Gastrocnemius medialis (tissue), 4 donors: ENCODE measurements at regions not wholly inside any gene's neighbourhood (a gene's known extent, or its start where the extent isn't known, plus 50 kb on each side); places are given as distances from the start of the nearest gene placed in this dataset.

Experiments used
- ATAC-seq, 2 donors: fragments of 150-250 bp; one replicate each; pipeline ENCODE4 v1.9.1; 2016
- DNase-seq, 2 donors: peaks; one replicate each; pipeline ENCODE4 v3.0.0-alpha.2; 2019
- H3K27ac ChIP-seq, 4 donors: fragments of 200-600 bp; sonication (generic); 1 replicate in 1 of 4; 2 replicates in 3 of 4; pipeline ENCODE4 v1.5.1; 2016 to 2018; ENCODE audit warnings: mild to moderate bottlenecking in 2 of 4, moderate library complexity in 1 of 4
- H3K27me3 ChIP-seq, 3 donors: fragments of 200-600 bp; sonication (generic) in 2 of 3; 1 replicate in 1 of 3; 2 replicates in 2 of 3; pipeline versions ENCODE4 v1.5.1 to v1.6.0; 2016 to 2019; ENCODE audit warnings: mild to moderate bottlenecking in 1 of 3, moderate library complexity in 1 of 3
- H3K36me3 ChIP-seq, 2 donors: fragments of 200-600 bp; sonication (generic) in 1 of 2; one replicate each; pipeline ENCODE4 v1.5.1; 2017 to 2018
- H3K4me1 ChIP-seq, 2 donors: fragments of 200-600 bp; sonication (generic) in 1 of 2; one replicate each; pipeline ENCODE4 v1.5.1; 2016 to 2017; ENCODE audit warnings: mild to moderate bottlenecking in 2 of 2
- H3K4me3 ChIP-seq, 4 donors: fragments of 200-600 bp; sonication (generic) in 3 of 4; 1 replicate in 1 of 4; 2 replicates in 3 of 4; pipeline ENCODE4 v1.5.1; 2016 to 2019; ENCODE audit warnings: mild to moderate bottlenecking in 2 of 4
- H3K9me3 ChIP-seq, 3 donors: fragments of 200-600 bp; sonication (generic) in 2 of 3; 1 replicate in 1 of 3; 2 replicates in 2 of 3; pipeline ENCODE4 v1.5.1; 2016 to 2019
- CTCF ChIP-seq, 5 experiments: fragments of 450-650 bp in 3 of 5; fragments of 200-600 bp in 2 of 5; sonication (generic) in 2 of 5; IDR thresholded peaks in 4 of 5; conservative IDR thresholded peaks in 1 of 5; 1 replicate in 4 of 5; 2 replicates in 1 of 5; pipeline ENCODE4 v1.5.1; 2016 to 2019; ENCODE audit warnings: antibody characterized with exemption in 5 of 5, mild to moderate bottlenecking in 3 of 5, moderate library complexity in 3 of 5
- POLR2A ChIP-seq, 2 donors: fragments of 450-650 bp; IDR thresholded peaks; one replicate each; pipeline ENCODE4 v1.6.1; 2017; ENCODE audit warnings: antibody characterized with exemption in 2 of 2, mild to moderate bottlenecking in 2 of 2, moderate library complexity in 2 of 2
- in situ Hi-C, 4 donors: fragments of 200-750 bp; cut with MboI; loops; one replicate each; pipeline versions ENCODE4 v1.15.0 to v1.8.0; 2017; ENCODE audit warnings: low sequenced_read_pairs in 4 of 4
- intact Hi-C: fragments of 100-400 bp; cut with DNase I; formaldehyde crosslinking; loops from one replicate; pipeline ENCODE4 v1.15.1; 2023; ENCODE audit warnings: low total_unique reads

GRCh38 chr18:37711766-37712505 lies 146.3 kb upstream of the CELF4 start:
- in situ Hi-C loops: no loop called here

GRCh38 chr18:37710726-37711125 lies 145.1 kb upstream of the CELF4 start:
- DNase-seq (no peak), ATAC-seq (no peak)
- no peak overlapping the region for H3K27ac ChIP-seq
- TF ChIP-seq CTCF (IDR thresholded peaks at IDR 0.05 in 4 of 5, conservative IDR thresholded peaks at IDR 0.05 in 1 of 5) (no peak), POLR2A (IDR thresholded peaks at IDR 0.05) (no peak)
- no peaks in the 10 kb centered on the region for H3K4me1 ChIP-seq
- intact Hi-C loops: no loop called here
- in situ Hi-C loops: no loop called here
- no peaks in the 10 kb centered on the region for H3K27me3 ChIP-seq
- H3K4me3 ChIP-seq: no peak overlapping the region
- H3K36me3 ChIP-seq: no peaks in the 10 kb centered on the region
- no peaks in the 10 kb centered on the region for H3K9me3 ChIP-seq

More at GRCh38 chr18:37711766-37712505, 146.3 kb upstream of the CELF4 start:
- DNase-seq (no peak), ATAC-seq (no peak)
- no peak overlapping the region for H3K27ac ChIP-seq
- H3K4me3 ChIP-seq: no peak overlapping the region
- no peaks in the 10 kb centered on the region for H3K9me3 ChIP-seq
- intact Hi-C loops: no loop called here
- H3K27me3 ChIP-seq: no peaks in the 10 kb centered on the region
- TF ChIP-seq POLR2A (IDR thresholded peaks at IDR 0.05) (no peak), CTCF (IDR thresholded peaks at IDR 0.05 in 4 of 5, conservative IDR thresholded peaks at IDR 0.05 in 1 of 5) (no peak)
- H3K4me1 ChIP-seq: no peaks in the 10 kb centered on the region
- H3K36me3 ChIP-seq: no peaks in the 10 kb centered on the region

GRCh38 chr18:37709740-37710139 lies 144.1 kb upstream of the CELF4 start:
- in situ Hi-C loops (no loop called here), intact Hi-C loops (no loop called here)
- TF ChIP-seq CTCF (IDR thresholded peaks at IDR 0.05 in 4 of 5, conservative IDR thresholded peaks at IDR 0.05 in 1 of 5) (no peak), POLR2A (IDR thresholded peaks at IDR 0.05) (no peak)
- Histone ChIP-seq H3K36me3 (no peaks in the 10 kb centered on the region), H3K9me3 (no peaks in the 10 kb centered on the region), H3K27me3 (no peaks in the 10 kb centered on the region), H3K27ac (no peak overlapping the region), H3K4me1 (no peaks in the 10 kb centered on the region), H3K4me3 (no peak overlapping the region)
- ATAC-seq: no peak
- no peak for DNase-seq

GRCh38 chr18:37705016-37705415 lies 139.4 kb upstream of the CELF4 start:
- in situ Hi-C loops: no loop called here
- no peak for DNase-seq

More at GRCh38 chr18:37705016-37705415, 139.4 kb upstream of the CELF4 start:
- H3K9me3 ChIP-seq: no peaks in the 10 kb centered on the region
- TF ChIP-seq CTCF (IDR thresholded peaks at IDR 0.05 in 4 of 5, conservative IDR thresholded peaks at IDR 0.05 in 1 of 5): no peak
- no peak for TF ChIP-seq POLR2A (IDR thresholded peaks at IDR 0.05)
- no peaks in the 10 kb centered on the region for H3K36me3 ChIP-seq
- H3K4me3 ChIP-seq: no peak overlapping the region
- H3K27me3 ChIP-seq: no peaks in the 10 kb centered on the region
- no peak overlapping the region for H3K27ac ChIP-seq
- no peaks in the 10 kb centered on the region for H3K4me1 ChIP-seq
- no peak for ATAC-seq
- intact Hi-C loops: no loop called here
